HepG2 (cell line): ENCODE measurements at regions not wholly inside any gene's neighbourhood (a gene's known extent, or its start where the extent isn't known, plus 50 kb on each side); places are given as distances from the start of the nearest gene placed in this dataset.

Experiments used
- ATAC-seq: fragments of 200-7000 bp; cut with Tn5 transposase; 3 replicates; pipeline ENCODE4 v1.9.1; 2020; ENCODE audit warnings: mild to moderate bottlenecking, moderate library complexity
- BruUV-seq: library from RNA; stranded (reverse); fragments of 400-500 nt; replicated peaks from 2 replicates; lab custom pipeline; 2021; lab: Mats Ljungman, UMichigan
- CTCF ChIA-PET: fragments of 300-600 bp; formaldehyde crosslinking; extraction: SDS; loops from one replicate; lab custom pipeline; 2021; ENCODE audit warnings: low total read pairs, inconsistent platforms, low intra/inter-chr PET ratio; lab: Yijun Ruan, JAX
- POLR2A ChIA-PET: fragments of 350-600 bp; sonication (Branson Sonifier 250); formaldehyde crosslinking; loops from one replicate; lab custom pipeline; 2020; ENCODE audit warnings: antibody characterized with exemption, inconsistent platforms; lab: Yijun Ruan, JAX
- DNase-seq: peaks from one replicate; pipeline ENCODE4 v3.0.0-alpha.2; 2015; ENCODE audit warnings: low spot score
- FAIRE-seq: peaks from 3 replicates; lab custom pipeline; 2011; peaks lifted over from hg19 to GRCh38; lab: Jason Lieb, UNC
- H2AFZ ChIP-seq: one replicate; pipeline ENCODE4 v1.6.1; 2011; ENCODE audit warnings: low read length, inconsistent platforms
- H3K27ac ChIP-seq: fragments of 300-600 bp; 3 replicates; pipeline ENCODE4 v1.8.0; 2011; ENCODE audit warnings: mixed run types, mild to moderate bottlenecking, mixed read lengths, low read length, inconsistent platforms; ENCODE audit not compliant: insufficient read depth; ENCODE audit errors: extremely low read length
- H3K27me3 ChIP-seq, 2 experiments: fragments of 200-600 bp in 1 of 2; 2 replicates in 1 of 2; 3 replicates in 1 of 2; pipeline versions ENCODE4 v1.6.0 to v1.8.0; 2011; ENCODE audit warnings: low read length in 2 of 2, mild to moderate bottlenecking in 2 of 2, moderate library complexity in 2 of 2, inconsistent platforms in 1 of 2; ENCODE audit not compliant: insufficient read depth in 2 of 2, control insufficient read depth in 1 of 2
- H3K36me3 ChIP-seq, 2 experiments: fragments of 200-600 bp in 1 of 2; replicated peaks in 1 of 2; 2 replicates in 1 of 2; 3 replicates in 1 of 2; pipeline versions ENCODE4 v1.5.1 to v1.8.0; 2011; ENCODE audit warnings: low read length in 2 of 2, inconsistent platforms in 1 of 2; ENCODE audit not compliant: insufficient read depth in 2 of 2, control insufficient read depth in 1 of 2
- H3K4me1 ChIP-seq: 2 replicates; pipeline ENCODE4 v1.5.1; 2012; ENCODE audit warnings: low read length, inconsistent platforms; ENCODE audit not compliant: insufficient read depth
- H3K4me2 ChIP-seq: 2 replicates; pipeline ENCODE4 v1.6.0; 2011; ENCODE audit warnings: low read depth, low read length, inconsistent platforms
- H3K4me3 ChIP-seq, 3 experiments: fragments of 200-600 bp in 1 of 3; sonication (generic), shearing (Covaris generic) in 1 of 3; replicated peaks in 1 of 3; 2 replicates each; pipeline ENCODE4 v1.5.1; 2011 to 2016; ENCODE audit warnings: low read length in 3 of 3, inconsistent platforms in 2 of 3, low read depth in 2 of 3, mild to moderate bottlenecking in 2 of 3, control low read depth in 1 of 3, mixed read lengths in 1 of 3; ENCODE audit not compliant: insufficient read depth in 1 of 3
- H3K79me2 ChIP-seq: one replicate; pipeline ENCODE4 v1.6.1; 2011; ENCODE audit warnings: low read length, inconsistent platforms; ENCODE audit not compliant: insufficient read depth
- H3K9ac ChIP-seq: 2 replicates; pipeline ENCODE4 v1.6.0; 2011; ENCODE audit warnings: mild to moderate bottlenecking, low read depth, low read length, inconsistent platforms; ENCODE audit not compliant: insufficient read depth
- H3K9me3 ChIP-seq: 2 replicates; pipeline ENCODE4 v1.5.1; 2012; ENCODE audit warnings: mild to moderate bottlenecking, low read length
- H4K20me1 ChIP-seq: 2 replicates; pipeline ENCODE4 v1.6.0; 2011; ENCODE audit warnings: inconsistent platforms, mild to moderate bottlenecking, low read length, moderate library complexity; ENCODE audit not compliant: insufficient read depth
- HIVEP1 ChIP-seq: sonication (generic); formaldehyde crosslinking; IDR thresholded peaks from 2 replicates; pipeline ENCODE4 v1.4.0; 2020; ENCODE audit warnings: mild to moderate bottlenecking, missing genetic modification reagents
- HNF1A ChIP-seq, 2 experiments: sonication (generic) in 1 of 2; formaldehyde crosslinking in 1 of 2; IDR thresholded peaks; 2 replicates each; pipeline versions ENCODE4 v1.4.0 to v1.6.1; 2016 to 2020; ENCODE audit warnings: borderline replicate concordance in 1 of 2, low read depth in 1 of 2, mild to moderate bottlenecking in 1 of 2, missing genetic modification reagents in 1 of 2
- HNRNPLL ChIP-seq: fragments of 200-400 bp; formaldehyde crosslinking; IDR thresholded peaks from 2 replicates; pipeline ENCODE4 v1.6.1; 2017; ENCODE audit warnings: mild to moderate bottlenecking, low read depth, low read length; ENCODE audit not compliant: poor library complexity, severe bottlenecking
- IRF1 ChIP-seq: sonication (generic); formaldehyde crosslinking; IDR thresholded peaks from 2 replicates; pipeline ENCODE4 v1.4.0; 2020; ENCODE audit warnings: low read depth, mild to moderate bottlenecking, missing genetic modification reagents
- MBD4 ChIP-seq: IDR thresholded peaks from 2 replicates; pipeline ENCODE4 v1.6.1; 2012; ENCODE audit warnings: low read length, inconsistent platforms, borderline replicate concordance
- MXI1 ChIP-seq: IDR thresholded peaks from 3 replicates; pipeline ENCODE4 v1.6.1; 2012; ENCODE audit warnings: low read depth, low read length, inconsistent platforms, borderline replicate concordance
- PCBP2 ChIP-seq: fragments of 200-400 bp; formaldehyde crosslinking; optimal IDR thresholded peaks from 2 replicates; pipeline ENCODE3; 2018; ENCODE audit warnings: low read length, low read depth; ENCODE audit not compliant: poor library complexity, severe bottlenecking
- PHF8 ChIP-seq: sonication (generic); formaldehyde crosslinking; IDR thresholded peaks from 2 replicates; pipeline ENCODE4 v1.5.0; 2020; ENCODE audit warnings: missing genetic modification reagents
- PPARG ChIP-seq: conservative IDR thresholded peaks from 2 replicates; pipeline ENCODE4 v1.6.1; 2016; ENCODE audit warnings: missing biosample characterization, missing genetic modification reagents
- SSRP1 ChIP-seq: IDR thresholded peaks from 2 replicates; pipeline ENCODE4 v1.6.1; 2016; ENCODE audit warnings: control low read depth
- ZFP82 ChIP-seq: sonication (generic); formaldehyde crosslinking; IDR thresholded peaks from 2 replicates; pipeline ENCODE4 v1.5.1; 2020; ENCODE audit warnings: mild to moderate bottlenecking, missing genetic modification reagents, borderline replicate concordance
- ZNF24 ChIP-seq: fragments of 450-650 bp; IDR thresholded peaks from 2 replicates; pipeline ENCODE4 v1.6.1; 2017; ENCODE audit warnings: antibody characterized with exemption, mild to moderate bottlenecking
- ZNF280B ChIP-seq: sonication (generic); formaldehyde crosslinking; IDR thresholded peaks from 2 replicates; pipeline ENCODE4 v1.5.0; 2020; ENCODE audit warnings: missing genetic modification reagents, mild to moderate bottlenecking, borderline replicate concordance
- ZNF644 ChIP-seq: IDR thresholded peaks from 2 replicates; pipeline ENCODE4 v1.6.1; 2016; ENCODE audit warnings: low read depth
- ZNF7 ChIP-seq: IDR thresholded peaks from 2 replicates; pipeline ENCODE4 v1.6.1; 2016; ENCODE audit warnings: missing biosample characterization, missing genetic modification reagents
- in situ Hi-C: cut with HindIII; loops from 2 replicates; pipeline ENCODE4 v1.10.0; 2017; ENCODE audit warnings: low pct_unique_long_range_greater_than_20kb; ENCODE audit not compliant: extremely low pct_ligation_motif_present
- intact Hi-C: fragments of 100-400 bp; cut with micrococcal nuclease; formaldehyde crosslinking; loops from one replicate; pipeline ENCODE4 v1.10.0; 2022; ENCODE audit not compliant: unreplicated experiment
- TF ChIP-seq, protein P1 (sequence below): sonication (generic); formaldehyde crosslinking; IDR thresholded peaks from 2 replicates; pipeline ENCODE4 v1.5.0; 2020; ENCODE audit warnings: mild to moderate bottlenecking, low read depth, missing genetic modification reagents, borderline replicate concordance
- TF ChIP-seq, protein P2 (sequence below): sonication (generic); formaldehyde crosslinking; IDR thresholded peaks from 2 replicates; pipeline ENCODE4 v1.5.0; 2020; ENCODE audit warnings: missing genetic modification reagents
- TF ChIP-seq, protein P3 (sequence below): sonication (generic); formaldehyde crosslinking; IDR thresholded peaks from 2 replicates; pipeline ENCODE4 v1.5.0; 2020; ENCODE audit warnings: missing genetic modification reagents

DNA sequence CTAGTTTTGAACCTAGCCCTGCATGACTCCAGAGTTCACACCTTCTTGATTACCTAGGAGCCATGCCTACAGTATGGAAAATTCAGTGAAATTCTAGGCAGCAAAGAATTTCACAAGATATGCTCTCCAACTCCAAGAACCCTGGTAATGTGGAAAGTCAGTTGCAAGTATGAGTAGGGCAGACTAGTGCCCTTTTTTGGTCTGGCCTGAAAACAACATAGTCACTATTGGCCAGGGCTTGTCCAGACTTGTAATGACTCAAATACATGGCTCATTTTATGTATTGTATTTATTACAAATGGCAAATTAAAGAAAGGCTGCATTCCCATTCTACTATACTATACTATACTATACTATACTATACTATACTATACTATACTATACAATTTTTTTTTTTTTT lies 160.4 kb downstream of the ESM1 start:
- POLR2A ChIA-PET: no interaction called here
- Histone ChIP-seq H3K9me3 (no peaks in the 10 kb centered on the region), H3K4me1 (no peaks in the 10 kb centered on the region), H3K36me3 (no peaks in the 10 kb centered on the region), H3K4me2 (no peak overlapping the region), H3K9ac (no peak overlapping the region), H3K27ac (no peak overlapping the region), H3K79me2 (no peaks in the 10 kb centered on the region), H3K4me3 (no peak overlapping the region), H3K27me3 (no peaks in the 10 kb centered on the region), H4K20me1 (no peaks in the 10 kb centered on the region), H2AFZ (no peak overlapping the region)
- DNase-seq (no peak), FAIRE-seq (no peak), ATAC-seq (no peak)
- no TSS peak for BruUV-seq
- intact Hi-C loops (no loop called here), in situ Hi-C loops (no loop called here)
- CTCF ChIA-PET: no interaction called here
- TF ChIP-seq ZFP82: no peak
- TF ChIP-seq MXI1: no peak
- no peak for TF ChIP-seq HNF1A (IDR thresholded peaks at IDR 0.05; ENCODE audit: low read depth)
- TF ChIP-seq HNF1A (CRISPR knock-in tag; IDR thresholded peaks at IDR 0.05; ENCODE audit: borderline replicate concordance): no peak
- TF ChIP-seq PHF8 (CRISPR knock-in tag): no peak
- TF ChIP-seq ZNF280B (CRISPR knock-in tag): no peak
- TF ChIP-seq PCBP2: no peak
- no peak for TF ChIP-seq MBD4
- no peak for TF ChIP-seq HIVEP1 (CRISPR knock-in tag)
- no peak for TF ChIP-seq PPARG (CRISPR knock-in tag)
- TF ChIP-seq, protein P1, sequence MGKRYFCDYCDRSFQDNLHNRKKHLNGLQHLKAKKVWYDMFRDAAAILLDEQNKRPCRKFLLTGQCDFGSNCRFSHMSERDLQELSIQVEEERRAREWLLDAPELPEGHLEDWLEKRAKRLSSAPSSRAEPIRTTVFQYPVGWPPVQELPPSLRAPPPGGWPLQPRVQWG: no peak
- TF ChIP-seq, protein P2, sequence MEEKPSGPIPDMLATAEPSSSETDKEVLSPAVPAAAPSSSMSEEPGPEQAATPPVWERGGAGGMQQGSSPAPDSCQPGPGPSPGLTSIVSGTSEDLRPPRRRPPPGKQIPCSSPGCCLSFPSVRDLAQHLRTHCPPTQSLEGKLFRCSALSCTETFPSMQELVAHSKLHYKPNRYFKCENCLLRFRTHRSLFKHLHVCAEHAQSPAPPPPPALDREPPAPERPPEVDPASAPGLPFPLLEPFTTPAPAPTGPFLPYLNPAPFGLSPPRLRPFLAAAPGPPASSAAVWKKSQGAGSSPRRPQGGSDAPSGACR (CRISPR knock-in tag): no peak
- TF ChIP-seq IRF1 (CRISPR knock-in tag): no peak
- TF ChIP-seq, protein P3, sequence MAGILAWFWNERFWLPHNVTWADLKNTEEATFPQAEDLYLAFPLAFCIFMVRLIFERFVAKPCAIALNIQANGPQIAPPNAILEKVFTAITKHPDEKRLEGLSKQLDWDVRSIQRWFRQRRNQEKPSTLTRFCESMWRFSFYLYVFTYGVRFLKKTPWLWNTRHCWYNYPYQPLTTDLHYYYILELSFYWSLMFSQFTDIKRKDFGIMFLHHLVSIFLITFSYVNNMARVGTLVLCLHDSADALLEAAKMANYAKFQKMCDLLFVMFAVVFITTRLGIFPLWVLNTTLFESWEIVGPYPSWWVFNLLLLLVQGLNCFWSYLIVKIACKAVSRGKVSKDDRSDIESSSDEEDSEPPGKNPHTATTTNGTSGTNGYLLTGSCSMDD (CRISPR knock-in tag): no peak
- TF ChIP-seq ZNF7: no peak
- no peak for TF ChIP-seq HNRNPLL
- TF ChIP-seq ZNF24: no peak
- no peak for TF ChIP-seq ZNF644 (CRISPR knock-in tag)
- no peak for TF ChIP-seq SSRP1
